ENCODE measurements at regions not wholly inside any gene's neighbourhood (a gene's known extent, or its start where the extent isn't known, plus 50 kb on each side); places are given as distances from the start of the nearest gene placed in this dataset.

DNA sequence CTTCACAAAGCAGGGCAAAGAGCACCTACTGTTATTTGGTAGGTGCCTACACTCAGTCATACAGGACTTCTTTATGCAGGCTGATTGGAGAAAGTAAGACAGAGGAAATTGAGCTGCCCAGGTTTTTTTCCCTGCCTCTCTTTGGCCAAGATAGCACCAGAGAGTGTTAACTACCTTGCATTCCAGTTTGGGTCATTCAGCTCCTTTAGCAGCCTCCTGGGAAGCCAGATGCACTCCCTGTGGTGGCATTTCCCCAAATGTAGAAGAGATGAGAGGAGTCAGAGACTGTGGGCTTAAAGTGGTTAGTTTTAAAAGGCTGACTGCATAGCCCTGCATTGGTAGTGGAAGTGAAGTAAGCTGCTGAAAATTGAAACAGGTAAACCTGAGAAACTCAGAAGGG lies 358.4 kb downstream of the BCKDHB start:
- TF ChIP-seq, protein P1, sequence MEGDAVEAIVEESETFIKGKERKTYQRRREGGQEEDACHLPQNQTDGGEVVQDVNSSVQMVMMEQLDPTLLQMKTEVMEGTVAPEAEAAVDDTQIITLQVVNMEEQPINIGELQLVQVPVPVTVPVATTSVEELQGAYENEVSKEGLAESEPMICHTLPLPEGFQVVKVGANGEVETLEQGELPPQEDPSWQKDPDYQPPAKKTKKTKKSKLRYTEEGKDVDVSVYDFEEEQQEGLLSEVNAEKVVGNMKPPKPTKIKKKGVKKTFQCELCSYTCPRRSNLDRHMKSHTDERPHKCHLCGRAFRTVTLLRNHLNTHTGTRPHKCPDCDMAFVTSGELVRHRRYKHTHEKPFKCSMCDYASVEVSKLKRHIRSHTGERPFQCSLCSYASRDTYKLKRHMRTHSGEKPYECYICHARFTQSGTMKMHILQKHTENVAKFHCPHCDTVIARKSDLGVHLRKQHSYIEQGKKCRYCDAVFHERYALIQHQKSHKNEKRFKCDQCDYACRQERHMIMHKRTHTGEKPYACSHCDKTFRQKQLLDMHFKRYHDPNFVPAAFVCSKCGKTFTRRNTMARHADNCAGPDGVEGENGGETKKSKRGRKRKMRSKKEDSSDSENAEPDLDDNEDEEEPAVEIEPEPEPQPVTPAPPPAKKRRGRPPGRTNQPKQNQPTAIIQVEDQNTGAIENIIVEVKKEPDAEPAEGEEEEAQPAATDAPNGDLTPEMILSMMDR (IDR thresholded peaks at IDR 0.05): no peak
- TF ChIP-seq MEF2A (IDR thresholded peaks at IDR 0.05; ENCODE audit: borderline replicate concordance, low read depth) (no peak), RAD21 (IDR thresholded peaks at IDR 0.05; ENCODE audit: low read length) (no peak), USF2 (IDR thresholded peaks at IDR 0.05; ENCODE audit: borderline replicate concordance, low read depth, low read length) (no peak), EP300 (IDR thresholded peaks at IDR 0.05; ENCODE audit: borderline replicate concordance in 1 of 2, low read depth in 1 of 2, low read length in 1 of 2) (no peak), RXRA (IDR thresholded peaks at IDR 0.05; ENCODE audit: borderline replicate concordance, low read depth) (no peak)
